PFSK-1 (cell line): ENCODE measurements at regions not wholly inside any gene's neighbourhood (a gene's known extent, or its start where the extent isn't known, plus 50 kb on each side); places are given as distances from the start of the nearest gene placed in this dataset.

ENCODE experiments used
- POLR2AphosphoS5 ChIP-seq: IDR thresholded peaks from 2 replicates; pipeline ENCODE4 v1.6.1; 2012; ENCODE audit warnings: low read depth, mild to moderate bottlenecking, control low read depth, low read length, moderate library complexity
- SIN3A ChIP-seq: IDR thresholded peaks from 2 replicates; pipeline ENCODE4 v1.6.1; 2012; ENCODE audit warnings: mild to moderate bottlenecking, low read length, moderate library complexity, borderline replicate concordance; ENCODE audit not compliant: insufficient read depth
- TF ChIP-seq, protein P1 (sequence below), 2 experiments: IDR thresholded peaks; 2 replicates each; pipeline versions ENCODE4 v1.6.1 to v1.8.0; 2011 to 2012; ENCODE audit warnings: low read depth in 2 of 2, low read length in 2 of 2, control low read depth in 1 of 2, inconsistent platforms in 1 of 2, mild to moderate bottlenecking in 1 of 2, moderate library complexity in 1 of 2; ENCODE audit not compliant: insufficient read depth in 1 of 2

DNA sequence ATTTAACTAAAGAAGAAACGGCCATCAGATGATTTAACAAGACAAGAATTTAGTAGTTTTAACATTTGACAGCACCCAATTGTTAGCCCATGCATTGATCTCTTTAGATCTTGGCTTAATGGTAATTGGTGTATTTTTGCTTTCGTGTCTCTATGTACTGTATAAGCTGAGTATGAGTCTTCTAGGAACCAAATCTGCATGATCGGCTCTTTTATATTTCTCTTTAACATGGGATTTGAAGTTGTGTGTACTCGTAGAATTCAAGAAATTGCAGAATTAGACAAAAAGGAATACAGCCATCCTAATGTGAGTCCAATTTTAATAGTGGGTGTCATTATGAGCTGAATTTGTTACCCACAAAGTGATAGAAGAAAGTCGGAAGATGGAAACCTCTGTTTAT lies 438.9 kb upstream of the WWC1 start:
- TF ChIP-seq SIN3A (no peak), POLR2AphosphoS5 (no peak)
- TF ChIP-seq, protein P1, sequence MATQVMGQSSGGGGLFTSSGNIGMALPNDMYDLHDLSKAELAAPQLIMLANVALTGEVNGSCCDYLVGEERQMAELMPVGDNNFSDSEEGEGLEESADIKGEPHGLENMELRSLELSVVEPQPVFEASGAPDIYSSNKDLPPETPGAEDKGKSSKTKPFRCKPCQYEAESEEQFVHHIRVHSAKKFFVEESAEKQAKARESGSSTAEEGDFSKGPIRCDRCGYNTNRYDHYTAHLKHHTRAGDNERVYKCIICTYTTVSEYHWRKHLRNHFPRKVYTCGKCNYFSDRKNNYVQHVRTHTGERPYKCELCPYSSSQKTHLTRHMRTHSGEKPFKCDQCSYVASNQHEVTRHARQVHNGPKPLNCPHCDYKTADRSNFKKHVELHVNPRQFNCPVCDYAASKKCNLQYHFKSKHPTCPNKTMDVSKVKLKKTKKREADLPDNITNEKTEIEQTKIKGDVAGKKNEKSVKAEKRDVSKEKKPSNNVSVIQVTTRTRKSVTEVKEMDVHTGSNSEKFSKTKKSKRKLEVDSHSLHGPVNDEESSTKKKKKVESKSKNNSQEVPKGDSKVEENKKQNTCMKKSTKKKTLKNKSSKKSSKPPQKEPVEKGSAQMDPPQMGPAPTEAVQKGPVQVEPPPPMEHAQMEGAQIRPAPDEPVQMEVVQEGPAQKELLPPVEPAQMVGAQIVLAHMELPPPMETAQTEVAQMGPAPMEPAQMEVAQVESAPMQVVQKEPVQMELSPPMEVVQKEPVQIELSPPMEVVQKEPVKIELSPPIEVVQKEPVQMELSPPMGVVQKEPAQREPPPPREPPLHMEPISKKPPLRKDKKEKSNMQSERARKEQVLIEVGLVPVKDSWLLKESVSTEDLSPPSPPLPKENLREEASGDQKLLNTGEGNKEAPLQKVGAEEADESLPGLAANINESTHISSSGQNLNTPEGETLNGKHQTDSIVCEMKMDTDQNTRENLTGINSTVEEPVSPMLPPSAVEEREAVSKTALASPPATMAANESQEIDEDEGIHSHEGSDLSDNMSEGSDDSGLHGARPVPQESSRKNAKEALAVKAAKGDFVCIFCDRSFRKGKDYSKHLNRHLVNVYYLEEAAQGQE (IDR thresholded peaks at IDR 0.05; ENCODE audit: insufficient read depth in 1 of 2, low read depth in 2 of 2, low read length in 2 of 2): no peak
